Epithelial cell of proximal tubule (primary cell): ENCODE measurements at regions not wholly inside any gene's neighbourhood (a gene's known extent, or its start where the extent isn't known, plus 50 kb on each side); places are given as distances from the start of the nearest gene placed in this dataset.

ENCODE experiments used
- DNase-seq: peaks from one replicate; pipeline ENCODE4 v3.0.0-alpha.2; 2011; ENCODE audit warnings: low read depth
- H3K4me3 ChIP-seq: 2 replicates; pipeline ENCODE4 v1.5.1; 2011; ENCODE audit warnings: low read depth, mild to moderate bottlenecking, low read length
- CTCF ChIP-seq: conservative IDR thresholded peaks from 2 replicates; pipeline ENCODE4 v1.5.1; 2012; ENCODE audit warnings: low read depth, mild to moderate bottlenecking, low read length

GRCh38 chr7:52525772-52526341 is 509.6 kb upstream of the POM121L12 start:
- DNase-seq: no peak
- H3K4me3 ChIP-seq: no peak overlapping the region
- TF ChIP-seq CTCF: no peak

GRCh38 chr7:52518869-52519268 is 516.6 kb upstream of the POM121L12 start:
- no peak for DNase-seq
- H3K4me3 ChIP-seq: no peak overlapping the region
- TF ChIP-seq CTCF: no peak

- H3K4me3 ChIP-seq: no peak overlapping the region
- TF ChIP-seq CTCF: no peak
- DNase-seq: no peak
These were observed 522.8 kb upstream of the POM121L12 start for GRCh38 chr7:52512656-52513055.

- no peak for TF ChIP-seq CTCF
- DNase-seq: no peak
- no peak overlapping the region for H3K4me3 ChIP-seq
These were observed 527.7 kb upstream of the POM121L12 start for GRCh38 chr7:52507546-52508255.

GRCh38 chr7:52506325-52506724 is 529.1 kb upstream of the POM121L12 start:
- no peak overlapping the region for H3K4me3 ChIP-seq
- TF ChIP-seq CTCF: no peak
- DNase-seq: no peak

- TF ChIP-seq CTCF: no peak
- H3K4me3 ChIP-seq: no peak overlapping the region
- no peak for DNase-seq
These were observed 530.9 kb upstream of the POM121L12 start for GRCh38 chr7:52504561-52504960.

GRCh38 chr7:52502281-52502680 is 533.2 kb upstream of the POM121L12 start:
- no peak for DNase-seq
- no peak for TF ChIP-seq CTCF
- no peak overlapping the region for H3K4me3 ChIP-seq
